Mammary epithelial cell (primary cell): ENCODE measurements at regions not wholly inside any gene's neighbourhood (a gene's known extent, or its start where the extent isn't known, plus 50 kb on each side); places are given as distances from the start of the nearest gene placed in this dataset.

Experiments
- CTCF ChIP-seq, 2 donors: IDR thresholded peaks in 1 of 2; conservative IDR thresholded peaks in 1 of 2; 2 replicates each; pipeline ENCODE4 v1.5.1; 2011 to 2012; ENCODE audit warnings: inconsistent platforms in 2 of 2, low read length in 2 of 2, mild to moderate bottlenecking in 2 of 2, control low read depth in 1 of 2, low read depth in 1 of 2; ENCODE audit not compliant: insufficient read depth in 1 of 2; ENCODE audit errors: extremely low read depth in 1 of 2
- EZH2 ChIP-seq: IDR thresholded peaks from 2 replicates; pipeline ENCODE4 v1.6.1; 2012; ENCODE audit warnings: low read length, inconsistent platforms, borderline replicate concordance

GRCh38 chr2:144097440-144098225, 422.3 kb downstream of the ZEB2 start:
- no peak for TF ChIP-seq CTCF (conservative IDR thresholded peaks at IDR 0.05 in 1 of 2, IDR thresholded peaks at IDR 0.05 in 1 of 2; ENCODE audit: extremely low read depth in 1 of 2, insufficient read depth in 1 of 2, low read depth in 1 of 2, low read length in 2 of 2)
- TF ChIP-seq EZH2 = no peak
